ENCODE measurements at regions not wholly inside any gene's neighbourhood (a gene's known extent, or its start where the extent isn't known, plus 50 kb on each side); places are given as distances from the start of the nearest gene placed in this dataset.
"Not testable (repeated sequence)": the region's sequence is repeated elsewhere in the genome, so short reads cannot be mapped to it uniquely, and the experiment has no call there.

DNA sequence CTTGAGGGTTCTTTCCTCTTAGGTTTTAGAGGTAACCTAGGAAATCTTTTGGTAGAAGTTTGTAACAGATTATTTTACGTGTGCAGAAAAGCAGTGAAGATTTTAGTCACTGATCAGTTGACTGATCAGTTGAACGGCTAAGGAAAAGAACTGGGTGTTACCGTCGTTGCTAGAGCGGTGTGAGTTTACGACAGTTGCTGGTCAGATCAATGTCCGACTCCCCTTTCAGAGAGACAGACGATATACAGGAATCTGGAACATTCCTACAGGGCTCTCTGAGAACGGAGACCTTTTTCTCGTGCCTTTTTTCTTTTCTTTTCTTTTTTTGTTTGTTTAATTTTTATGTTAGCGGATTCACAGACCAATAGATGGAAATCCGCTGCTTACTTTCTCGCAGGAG, 132.1 kb upstream of the ZNF184 start:
- H3K9me3 Mint-ChIP-seq = peaks cover 16% of the 10 kb centered on the region
- no peak overlapping the region for H3K27ac Mint-ChIP-seq
- intact Hi-C loops (cut with micrococcal nuclease) = loop anchor here (5.0 kb wide), 2 partner anchors 67 to 313 kb away; no protein-coding TSS in a partner anchor
- DNase-seq = no peak
- peaks cover 3% of the 10 kb centered on the region for H3K36me3 Mint-ChIP-seq (ENCODE audit: low read depth)
- H3K27me3 Mint-ChIP-seq = peaks cover 28% of the 10 kb centered on the region
- H3K4me1 Mint-ChIP-seq = peaks cover 19% of the 10 kb centered on the region
- H3K4me3 Mint-ChIP-seq = peak overlapping the region; percentile 58

DNA sequence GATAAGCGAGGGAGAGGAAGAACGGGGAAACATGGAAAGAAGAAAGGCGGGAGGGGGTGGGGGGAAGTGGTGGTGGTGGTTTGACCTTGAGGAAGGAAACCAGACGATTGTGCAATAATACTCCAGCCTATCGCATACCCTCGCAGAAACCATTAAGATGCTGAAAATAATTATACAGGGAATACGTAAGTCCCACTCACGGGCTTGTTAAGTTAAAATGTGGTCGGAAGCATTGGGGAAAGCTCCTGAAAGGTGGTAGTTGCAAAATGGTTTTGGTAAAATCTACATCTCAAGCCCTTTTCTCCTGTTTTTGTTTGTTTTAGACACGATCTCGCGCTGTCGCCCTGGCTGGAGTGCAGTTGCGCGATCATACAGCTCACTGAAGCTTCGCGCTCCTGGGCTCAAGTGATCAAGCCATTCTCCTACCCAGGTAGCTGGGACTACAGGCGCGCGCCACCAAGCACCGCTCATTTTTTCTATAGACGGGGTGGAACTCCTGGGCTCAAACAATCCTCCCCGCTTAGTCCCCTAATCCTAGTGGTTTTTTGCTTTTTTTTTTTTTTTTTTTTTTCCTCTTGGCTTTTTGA, 128.9 kb upstream of the ZNF184 start:
- H3K4me3 Mint-ChIP-seq = peak overlapping the region; percentile 53
- H3K27me3 Mint-ChIP-seq = peaks cover 44% of the 10 kb centered on the region
- H3K27ac Mint-ChIP-seq = no peak overlapping the region
- H3K4me1 Mint-ChIP-seq = peaks cover 17% of the 10 kb centered on the region
- peaks cover 3% of the 10 kb centered on the region for H3K36me3 Mint-ChIP-seq (ENCODE audit: low read depth)
- H3K9me3 Mint-ChIP-seq = peaks cover 16% of the 10 kb centered on the region
- no peak for DNase-seq
- intact Hi-C loops (cut with micrococcal nuclease) = loop anchor here (5.0 kb wide), 1 partner anchor 309 kb away; no protein-coding TSS in a partner anchor

DNA sequence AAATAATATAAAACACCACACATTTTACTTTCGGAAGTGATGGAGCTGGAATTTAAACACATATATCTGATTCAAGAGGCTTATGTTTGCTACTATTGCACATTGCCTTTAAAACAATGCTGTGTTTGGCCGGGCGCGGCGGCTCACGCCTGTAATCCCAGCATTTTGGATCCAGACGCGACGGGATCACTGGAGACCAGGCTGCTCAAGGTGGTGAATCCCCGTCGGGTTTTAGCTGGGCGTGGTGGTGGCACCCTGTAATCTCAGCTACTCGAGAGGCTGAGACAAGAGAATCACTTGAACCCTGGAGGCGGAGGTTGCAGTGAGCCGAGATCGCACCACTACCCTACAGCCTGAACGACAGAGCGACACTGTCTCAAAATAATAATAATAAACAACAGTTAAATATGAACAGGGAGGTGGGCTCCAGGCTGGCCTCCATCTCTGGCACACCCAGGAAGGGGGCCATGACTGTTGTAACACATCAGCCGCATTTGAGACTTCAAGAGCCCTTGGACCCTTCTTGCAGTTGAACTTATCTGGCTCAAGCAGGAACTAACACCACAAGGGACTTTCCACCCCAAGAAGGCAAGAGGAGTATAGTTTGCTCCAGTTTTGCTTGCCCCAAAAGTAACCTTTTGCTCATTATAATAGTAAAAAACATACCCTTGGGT, 127.1 kb upstream of the ZNF184 start:
- no peak for DNase-seq
- intact Hi-C loops (cut with micrococcal nuclease) = loop anchor here (5.0 to 10.0 kb wide), 2 partner anchors 155 to 308 kb away; no protein-coding TSS in a partner anchor
- Mint-ChIP-seq H3K4me3 (no peak overlapping the region), H3K27me3 (peaks cover 38% of the 10 kb centered on the region), H3K9me3 (peaks cover 5% of the 10 kb centered on the region), H3K36me3 (ENCODE audit: low read depth) (peaks cover 3% of the 10 kb centered on the region), H3K4me1 (peaks cover 7% of the 10 kb centered on the region), H3K27ac (no peak overlapping the region)

DNA sequence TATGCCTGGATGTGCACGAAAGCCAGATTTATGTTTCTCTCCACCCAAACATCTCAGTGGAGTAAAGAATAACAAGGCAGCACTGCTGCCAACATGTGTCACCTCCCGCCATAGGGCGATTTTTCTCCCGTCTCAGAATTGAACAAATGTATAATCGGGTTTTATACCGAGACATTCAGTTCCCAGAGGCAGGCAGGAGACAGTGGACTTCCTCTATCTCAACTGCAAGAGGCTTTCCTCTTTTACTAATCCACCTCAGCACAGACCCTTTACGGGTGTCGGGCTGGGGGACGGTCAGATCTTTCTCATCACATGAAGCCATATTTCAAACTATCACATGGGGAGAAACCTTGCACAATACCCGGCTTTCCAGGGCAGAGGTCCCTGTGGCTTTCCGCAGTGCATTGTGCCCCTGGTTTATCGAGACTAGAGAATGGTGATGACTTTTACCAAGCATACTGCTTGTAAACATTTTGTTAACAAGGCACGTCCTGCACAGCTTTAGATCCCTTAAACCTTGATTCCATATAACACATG, 124.2 kb upstream of the ZNF184 start:
- DNase-seq; H3K36me3 Mint-ChIP-seq (ENCODE audit: low read depth); H3K4me3 Mint-ChIP-seq; H3K4me1 Mint-ChIP-seq; H3K27ac Mint-ChIP-seq; H3K9me3 Mint-ChIP-seq: not testable (repeated sequence)
- intact Hi-C loops (cut with micrococcal nuclease) = loop anchor here (10.0 kb wide), 1 partner anchor 158 kb away; no protein-coding TSS in a partner anchor
- peaks cover 31% of the 10 kb centered on the region for H3K27me3 Mint-ChIP-seq

DNA sequence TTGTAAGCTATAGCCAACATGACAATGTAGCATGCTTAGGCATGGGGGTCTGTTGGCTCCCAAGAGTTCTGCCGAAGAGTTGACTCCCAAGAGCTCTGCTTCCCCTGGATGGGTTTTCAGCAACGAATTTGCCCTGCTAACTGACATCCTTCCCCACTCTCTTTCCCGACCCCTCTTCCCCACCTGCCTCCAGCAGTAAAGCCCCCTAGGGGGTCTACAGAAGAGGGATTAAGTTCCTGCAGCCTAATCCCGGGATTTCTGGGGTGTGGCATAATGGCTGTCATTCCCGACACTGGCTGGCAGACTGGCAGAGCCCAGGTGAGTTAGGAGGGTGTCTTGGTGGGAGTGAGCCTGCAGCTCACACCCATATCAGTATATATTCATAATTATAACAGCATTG, 121.0 kb upstream of the ZNF184 start:
- DNase-seq = no peak
- Mint-ChIP-seq H3K9me3 (no peaks in the 10 kb centered on the region), H3K4me3 (no peak overlapping the region), H3K4me1 (peaks cover 2% of the 10 kb centered on the region), H3K27me3 (peaks cover 26% of the 10 kb centered on the region), H3K27ac (no peak overlapping the region), H3K36me3 (ENCODE audit: low read depth) (no peaks in the 10 kb centered on the region)
- intact Hi-C loops (cut with micrococcal nuclease) = loop anchor here (5.0 to 10.0 kb wide), 3 partner anchors 73 to 161 kb away; no protein-coding TSS in a partner anchor

- Mint-ChIP-seq H3K9me3 (no peaks in the 10 kb centered on the region), H3K27ac (no peak overlapping the region), H3K27me3 (peaks cover 26% of the 10 kb centered on the region), H3K4me1 (peaks cover 2% of the 10 kb centered on the region), H3K36me3 (ENCODE audit: low read depth) (no peaks in the 10 kb centered on the region), H3K4me3 (no peak overlapping the region)
- intact Hi-C loops (cut with micrococcal nuclease) = loop anchor here (5.0 to 10.0 kb wide), 3 partner anchors 74 to 161 kb away; no protein-coding TSS in a partner anchor
- DNase-seq = no peak
Observed at GRCh38 chr6:27593200-27593818, 120.4 kb upstream of the ZNF184 start.

DNA sequence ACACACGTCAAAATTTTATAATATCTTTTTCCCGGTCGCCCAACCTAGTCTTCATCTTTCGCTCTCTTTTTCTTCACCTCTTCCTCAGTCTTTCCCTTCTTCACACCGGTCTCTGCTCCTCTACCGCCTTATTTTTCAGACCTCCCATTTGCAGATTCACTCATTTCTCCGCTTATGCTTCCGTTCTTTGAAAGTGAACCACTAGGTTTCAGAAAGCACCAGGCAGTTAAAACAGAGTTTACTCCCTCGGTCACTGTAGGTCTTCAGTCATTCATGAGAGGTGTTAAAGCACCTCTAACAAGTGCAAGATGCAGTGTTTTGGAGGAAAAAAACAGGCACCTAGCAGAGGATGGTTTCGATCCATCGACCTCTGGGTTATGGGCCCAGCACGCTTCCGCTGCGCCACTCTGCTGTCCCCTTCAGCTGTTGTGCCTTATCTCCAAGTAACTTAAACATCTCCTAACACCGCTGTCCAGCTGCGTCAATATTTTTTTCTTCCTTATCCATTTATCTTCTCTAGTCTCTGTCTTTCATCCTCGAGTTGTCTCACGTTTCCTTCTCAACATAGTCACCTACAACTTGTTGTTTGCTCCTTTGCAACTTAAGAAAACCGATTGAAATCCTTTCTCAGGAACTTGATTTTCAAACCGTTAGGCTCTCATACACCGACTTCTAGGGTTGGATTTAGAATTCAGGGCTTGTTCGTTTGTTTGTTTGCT, 119.7 kb upstream of the ZNF184 start:
- intact Hi-C loops (cut with micrococcal nuclease) = loop anchor here (1.0 to 10.0 kb wide), 5 partner anchors 9 to 162 kb away; no protein-coding TSS in a partner anchor
- peak; percentile 83 for DNase-seq
- no peaks in the 10 kb centered on the region for H3K9me3 Mint-ChIP-seq
- H3K4me1 Mint-ChIP-seq = peaks cover 2% of the 10 kb centered on the region
- peaks cover 27% of the 10 kb centered on the region for H3K27me3 Mint-ChIP-seq
- H3K36me3 Mint-ChIP-seq (ENCODE audit: low read depth) = no peaks in the 10 kb centered on the region
- no peak overlapping the region for H3K4me3 Mint-ChIP-seq
- no peak overlapping the region for H3K27ac Mint-ChIP-seq

GRCh38 chr6:27591699-27592480, 119.0 kb upstream of the ZNF184 start:
- Mint-ChIP-seq H3K4me1 (peaks cover 2% of the 10 kb centered on the region), H3K27ac (no peak overlapping the region), H3K9me3 (no peaks in the 10 kb centered on the region), H3K36me3 (ENCODE audit: low read depth) (no peaks in the 10 kb centered on the region), H3K27me3 (peaks cover 22% of the 10 kb centered on the region), H3K4me3 (no peak overlapping the region)
- peak; percentile 62 for DNase-seq
- intact Hi-C loops (cut with micrococcal nuclease) = loop anchor here (1.0 to 10.0 kb wide), 6 partner anchors 9 to 163 kb away; no protein-coding TSS in a partner anchor

- H3K27me3 Mint-ChIP-seq = peaks cover 48% of the 10 kb centered on the region
- H3K4me3 Mint-ChIP-seq; H3K27ac Mint-ChIP-seq; H3K36me3 Mint-ChIP-seq (ENCODE audit: low read depth); DNase-seq; H3K9me3 Mint-ChIP-seq; H3K4me1 Mint-ChIP-seq; intact Hi-C loops (cut with micrococcal nuclease): not testable (repeated sequence)
Observed at GRCh38 chr6:27585316-27585715, 112.4 kb upstream of the ZNF184 start.

GRCh38 chr6:27584326-27584725, 111.4 kb upstream of the ZNF184 start:
- Mint-ChIP-seq H3K27ac (no peak overlapping the region), H3K9me3 (peaks cover 7% of the 10 kb centered on the region), H3K36me3 (ENCODE audit: low read depth) (peaks cover 2% of the 10 kb centered on the region), H3K27me3 (peaks cover 47% of the 10 kb centered on the region), H3K4me3 (no peak overlapping the region), H3K4me1 (peaks cover 2% of the 10 kb centered on the region)
- intact Hi-C loops (cut with micrococcal nuclease) = no loop called here
- DNase-seq = no peak

GRCh38 chr6:27582928-27583725, 110.2 kb upstream of the ZNF184 start:
- Mint-ChIP-seq H3K27me3 (peaks cover 46% of the 10 kb centered on the region), H3K27ac (peak overlapping the region; percentile 77), H3K4me3 (peak overlapping the region; percentile 27)

DNA sequence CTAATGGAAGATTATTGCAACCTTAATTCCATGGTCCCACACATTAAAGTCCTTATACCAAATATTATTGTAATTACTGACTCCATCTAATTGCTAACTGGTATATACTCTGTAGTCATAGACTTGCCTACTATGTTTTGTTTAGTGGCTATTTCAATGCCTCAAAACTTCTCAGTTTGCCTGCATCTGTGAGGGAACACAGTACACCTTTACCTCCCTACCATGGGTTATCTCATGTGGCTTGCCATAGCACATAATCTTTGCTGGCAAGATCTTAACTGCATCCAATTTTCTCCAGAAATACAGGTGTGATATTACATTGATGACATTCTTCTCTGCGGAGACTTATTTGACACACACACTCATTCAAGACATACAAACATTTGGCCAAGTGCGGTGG, 107.1 kb upstream of the ZNF184 start:
- DNase-seq = no peak
- Mint-ChIP-seq H3K27ac (no peak overlapping the region), H3K9me3 (peaks cover 7% of the 10 kb centered on the region), H3K4me1 (peaks cover 2% of the 10 kb centered on the region), H3K4me3 (no peak overlapping the region), H3K27me3 (peaks cover 31% of the 10 kb centered on the region), H3K36me3 (ENCODE audit: low read depth) (peaks cover 2% of the 10 kb centered on the region)
- intact Hi-C loops (cut with micrococcal nuclease) = no loop called here

More at GRCh38 chr6:27582928-27583725, 110.2 kb upstream of the ZNF184 start:
- intact Hi-C loops (cut with micrococcal nuclease) = loop anchor here (1.0 kb wide), 1 partner anchor 9 kb away; no protein-coding TSS in a partner anchor
- Mint-ChIP-seq H3K9me3 (peaks cover 7% of the 10 kb centered on the region), H3K4me1 (peaks cover 2% of the 10 kb centered on the region), H3K36me3 (ENCODE audit: low read depth) (peaks cover 2% of the 10 kb centered on the region)
- DNase-seq = peak; percentile 77

Measured in activated CD4-positive, alpha-beta T cell treated with anti-CD3 and anti-CD28 coated beads, Interleukin-2, amount 10 ng/mL, durations not matched to agents 24 days and 14 days (primary cell).